ENCODE measurements at regions not wholly inside any gene's neighbourhood (a gene's known extent, or its start where the extent isn't known, plus 50 kb on each side); places are given as distances from the start of the nearest gene placed in this dataset.

GRCh38 chr6:155974811-155975323, 519.2 kb upstream of the NOX3 start:
- DNase-seq (ENCODE audit: low read depth, low spot score) = no peak
- TF ChIP-seq CTCF (conservative IDR thresholded peaks at IDR 0.05) = no peak
- Mint-ChIP-seq H3K27me3 (ENCODE audit: low read depth) (no peaks in the 10 kb centered on the region), H3K4me1 (peaks cover 16% of the 10 kb centered on the region), H3K4me3 (no peak overlapping the region), H3K9me3 (no peaks in the 10 kb centered on the region), H3K36me3 (ENCODE audit: low read depth) (no peaks in the 10 kb centered on the region), H3K27ac (ENCODE audit: unreplicated experiment) (no peak overlapping the region)

- Mint-ChIP-seq H3K36me3 (ENCODE audit: low read depth) (no peaks in the 10 kb centered on the region), H3K27me3 (ENCODE audit: low read depth) (no peaks in the 10 kb centered on the region), H3K4me1 (peaks cover 16% of the 10 kb centered on the region), H3K27ac (ENCODE audit: unreplicated experiment) (no peak overlapping the region), H3K9me3 (no peaks in the 10 kb centered on the region), H3K4me3 (no peak overlapping the region)
- TF ChIP-seq CTCF (conservative IDR thresholded peaks at IDR 0.05) = no peak
- DNase-seq (ENCODE audit: low read depth, low spot score) = no peak
Measured at GRCh38 chr6:155974359-155974758, 518.7 kb upstream of the NOX3 start.

- peaks cover 10% of the 10 kb centered on the region for H3K4me1 Mint-ChIP-seq
- no peaks in the 10 kb centered on the region for H3K27me3 Mint-ChIP-seq (ENCODE audit: low read depth)
- TF ChIP-seq CTCF (conservative IDR thresholded peaks at IDR 0.05) = no peak
- peaks cover 4% of the 10 kb centered on the region for H3K9me3 Mint-ChIP-seq
- H3K4me3 Mint-ChIP-seq = no peak overlapping the region
- no peak overlapping the region for H3K27ac Mint-ChIP-seq (ENCODE audit: unreplicated experiment)
- DNase-seq (ENCODE audit: low read depth, low spot score) = no peak
- H3K36me3 Mint-ChIP-seq (ENCODE audit: low read depth) = no peaks in the 10 kb centered on the region
Measured at GRCh38 chr6:155970876-155971708, 515.5 kb upstream of the NOX3 start.

GRCh38 chr6:155970472-155970871, 514.8 kb upstream of the NOX3 start:
- Mint-ChIP-seq H3K27me3 (ENCODE audit: low read depth) (no peaks in the 10 kb centered on the region), H3K27ac (ENCODE audit: unreplicated experiment) (no peak overlapping the region), H3K36me3 (ENCODE audit: low read depth) (no peaks in the 10 kb centered on the region), H3K9me3 (peaks cover 4% of the 10 kb centered on the region), H3K4me1 (peaks cover 10% of the 10 kb centered on the region), H3K4me3 (no peak overlapping the region)
- no peak for DNase-seq (ENCODE audit: low read depth, low spot score)
- no peak for TF ChIP-seq CTCF (conservative IDR thresholded peaks at IDR 0.05)

- TF ChIP-seq CTCF (conservative IDR thresholded peaks at IDR 0.05) = no peak
- no peak overlapping the region for H3K27ac Mint-ChIP-seq (ENCODE audit: unreplicated experiment)
- DNase-seq (ENCODE audit: low read depth, low spot score) = no peak
- H3K4me1 Mint-ChIP-seq = peaks cover 10% of the 10 kb centered on the region
- peaks cover 4% of the 10 kb centered on the region for H3K9me3 Mint-ChIP-seq
- no peaks in the 10 kb centered on the region for H3K36me3 Mint-ChIP-seq (ENCODE audit: low read depth)
- H3K4me3 Mint-ChIP-seq = no peak overlapping the region
- no peaks in the 10 kb centered on the region for H3K27me3 Mint-ChIP-seq (ENCODE audit: low read depth)
Measured at GRCh38 chr6:155968921-155969320, 513.3 kb upstream of the NOX3 start.
